Fibroblast of skin of back (primary cell): ENCODE measurements at regions not wholly inside any gene's neighbourhood (a gene's known extent, or its start where the extent isn't known, plus 50 kb on each side); places are given as distances from the start of the nearest gene placed in this dataset.

Experiments
- DNase-seq: peaks from one replicate; pipeline ENCODE4 v3.0.0-alpha.2; 2013

DNA sequence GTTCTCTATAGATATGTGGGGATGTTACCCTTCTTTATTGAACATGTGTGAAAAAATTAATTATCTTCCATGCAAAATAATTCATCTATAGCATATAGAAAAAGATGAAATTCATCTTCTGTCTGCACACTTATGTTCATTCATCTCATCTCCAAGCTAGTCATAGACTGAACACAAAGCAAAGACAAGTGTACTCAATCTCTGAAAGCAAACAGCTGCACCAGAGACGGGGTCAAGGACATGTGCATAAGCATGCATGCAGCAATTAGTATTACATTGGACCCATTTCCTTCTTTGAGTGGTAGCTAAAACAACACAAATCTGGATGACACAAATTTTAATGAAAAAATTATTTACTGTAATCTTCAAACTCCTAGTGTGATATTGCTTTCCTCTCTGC, 547.0 kb upstream of the COX7C start:
- no peak for DNase-seq

DNA sequence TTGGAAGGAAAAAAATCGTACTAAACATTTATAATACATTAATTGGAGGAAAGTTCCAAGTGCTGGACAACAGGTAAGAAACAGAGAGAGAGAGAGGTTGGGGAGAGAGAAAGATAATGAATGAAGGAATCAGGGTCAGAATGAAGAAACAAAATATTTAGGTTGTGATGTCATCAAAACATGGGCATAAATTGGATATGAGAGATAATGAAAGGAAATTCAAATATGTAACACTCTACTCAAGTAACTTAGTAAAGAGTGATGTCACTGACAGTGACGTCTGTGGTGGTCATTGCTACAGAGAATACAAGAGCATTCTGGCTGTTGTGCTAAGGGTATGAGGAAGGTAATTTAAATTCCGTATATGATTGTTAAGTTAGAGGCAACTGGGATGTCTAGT, 543.4 kb upstream of the COX7C start:
- DNase-seq: no peak

DNA sequence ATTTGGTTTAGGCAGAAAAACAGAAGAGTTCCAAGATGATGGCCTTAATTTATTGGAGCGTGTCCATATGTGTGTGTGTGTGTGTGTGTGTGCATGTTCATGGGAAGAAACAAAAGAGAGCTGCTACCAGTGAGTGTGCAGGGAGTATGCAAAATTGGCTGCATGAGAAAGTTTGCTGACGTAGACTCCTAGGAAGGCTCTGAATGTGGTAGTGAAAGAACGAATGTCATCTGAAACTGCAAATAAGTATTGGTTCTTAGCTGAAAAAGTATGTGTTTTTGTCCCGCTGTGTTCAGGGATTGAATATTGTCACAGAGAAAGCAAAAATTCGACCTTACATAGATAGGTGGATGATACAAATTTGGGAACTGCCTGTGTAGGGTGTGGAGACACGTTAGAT, 542.6 kb upstream of the COX7C start:
- DNase-seq: no peak

DNA sequence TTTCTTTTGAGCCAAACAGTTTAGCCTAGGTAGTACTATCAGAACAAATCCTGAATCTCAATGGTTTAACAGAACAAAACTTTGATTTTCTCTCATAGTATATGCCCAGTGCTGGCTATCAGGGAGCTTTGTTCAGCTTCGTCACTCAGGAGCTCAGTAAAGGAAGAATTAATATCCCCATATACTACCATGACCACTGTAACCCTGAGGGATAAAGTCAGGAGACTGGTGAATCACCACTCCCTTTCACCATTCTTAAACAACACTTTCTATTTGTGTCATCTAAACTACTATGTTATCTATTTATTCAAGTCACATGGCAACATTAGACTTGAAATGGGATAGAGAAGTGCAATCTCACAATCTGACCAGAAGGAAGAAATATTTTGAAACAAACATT, 522.6 kb upstream of the COX7C start:
- DNase-seq: no peak

DNA sequence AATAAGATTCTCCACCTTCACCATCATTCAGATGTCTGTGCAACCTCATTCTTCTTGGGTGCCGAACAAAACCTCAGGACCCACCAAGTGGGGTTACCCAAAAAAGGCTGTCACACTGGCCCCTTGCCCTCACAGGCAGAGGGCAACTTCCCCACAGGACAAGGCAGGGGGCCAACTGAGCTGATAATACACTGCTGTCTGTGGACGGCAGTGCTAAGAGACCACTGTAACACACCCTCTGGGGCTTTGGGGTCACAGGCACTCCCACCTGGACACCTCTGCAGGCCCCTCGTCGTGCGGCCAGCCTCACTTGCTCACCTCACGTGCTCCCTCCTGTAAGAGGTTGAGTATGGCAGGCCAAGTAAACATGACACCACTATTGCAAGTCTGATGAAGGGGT, 515.8 kb upstream of the COX7C start:
- no peak for DNase-seq

DNA sequence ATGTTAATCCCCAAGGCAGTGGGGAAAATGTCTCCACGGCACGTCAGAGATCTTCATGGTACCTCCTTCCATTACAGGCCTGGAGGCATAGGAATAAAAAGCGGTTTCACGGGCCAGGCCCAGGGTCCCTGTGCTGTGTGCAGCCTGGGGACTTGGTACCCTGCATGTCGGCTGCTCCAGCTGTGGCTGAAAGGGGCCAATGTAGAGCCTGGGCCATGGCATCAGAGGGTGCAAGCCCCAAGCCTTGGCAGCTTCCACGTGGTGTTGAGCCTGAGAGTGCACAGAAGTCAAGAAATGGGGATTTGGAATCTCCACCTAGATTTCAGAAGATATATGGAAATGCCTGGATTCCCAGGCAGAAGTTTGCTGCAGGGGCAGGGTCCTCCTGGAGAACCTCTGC, 508.9 kb upstream of the COX7C start:
- no peak for DNase-seq

DNA sequence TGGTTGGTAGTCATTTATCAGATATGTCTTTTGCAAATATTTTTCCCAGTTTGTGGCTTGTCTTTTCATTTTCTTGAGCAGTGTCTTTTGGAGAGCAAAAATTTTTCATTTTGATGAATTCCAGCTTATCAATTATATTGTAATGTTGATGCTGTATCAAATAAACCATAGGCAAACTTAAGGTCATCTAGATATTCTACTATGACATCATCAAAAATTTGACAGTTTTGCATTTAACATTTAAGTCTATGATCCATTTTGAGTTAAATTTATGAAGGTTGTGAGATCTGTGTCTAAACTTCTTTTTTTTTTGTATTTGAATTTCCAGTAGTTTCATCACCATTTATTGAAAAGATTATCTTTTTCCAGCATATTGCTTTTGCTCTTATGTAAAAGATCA, 505.5 kb upstream of the COX7C start:
- no peak for DNase-seq

DNA sequence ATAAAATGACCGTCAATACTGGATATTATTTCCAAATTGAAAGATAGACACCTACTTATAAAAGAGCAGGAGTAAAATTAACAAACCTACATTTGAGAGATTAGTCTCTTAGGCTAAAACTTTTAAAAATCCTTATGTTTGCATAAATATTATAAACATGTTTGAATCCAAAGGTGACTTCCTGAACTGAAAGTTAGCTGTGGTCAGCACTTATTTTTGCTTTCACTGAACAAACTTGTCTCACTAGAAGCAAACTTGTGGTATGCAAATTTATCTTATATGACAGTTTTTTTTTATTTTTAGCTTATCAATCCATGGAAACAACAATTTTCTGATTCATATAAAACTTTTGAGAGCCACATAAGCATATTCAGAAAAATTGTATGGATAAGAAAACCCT, 502.6 kb upstream of the COX7C start:
- no peak for DNase-seq

DNA sequence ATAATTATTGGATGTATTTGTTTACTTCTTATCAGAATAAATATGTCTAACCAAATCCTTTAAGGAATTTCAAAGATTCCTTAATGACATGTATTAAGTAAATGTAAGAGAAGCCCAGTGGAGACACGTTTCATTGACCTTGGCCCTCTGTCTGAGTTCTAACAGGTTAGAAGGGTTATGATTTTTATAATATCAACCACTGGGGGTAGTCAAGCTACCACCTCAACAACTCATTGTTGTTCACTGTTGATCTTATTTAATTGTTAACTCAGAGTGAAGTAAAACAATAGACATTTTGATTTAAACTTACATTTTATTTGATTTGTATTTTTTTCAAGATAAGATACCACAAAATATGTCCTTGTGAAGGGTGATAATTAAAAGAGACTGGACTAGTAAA, 499.2 kb upstream of the COX7C start:
- no peak for DNase-seq

DNA sequence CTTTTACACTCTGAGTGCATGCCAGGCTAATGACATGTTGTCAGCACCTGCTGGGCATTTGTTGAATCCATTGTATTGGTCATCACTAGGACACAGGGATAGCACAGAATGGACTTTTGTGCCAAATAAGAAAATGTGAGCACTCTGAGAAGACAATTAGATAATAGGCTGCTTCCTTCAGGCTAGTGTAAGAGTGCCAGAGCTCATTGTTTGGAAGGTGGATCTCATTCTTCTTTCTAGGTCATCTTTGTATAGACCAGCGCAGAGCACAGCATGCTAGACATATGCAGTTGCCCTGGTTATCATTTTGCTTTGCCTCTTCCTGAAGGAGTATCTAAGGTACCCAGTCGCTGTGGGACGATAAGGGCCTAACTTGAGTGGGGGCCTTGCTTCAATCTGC, 493.4 kb upstream of the COX7C start:
- no peak for DNase-seq

DNA sequence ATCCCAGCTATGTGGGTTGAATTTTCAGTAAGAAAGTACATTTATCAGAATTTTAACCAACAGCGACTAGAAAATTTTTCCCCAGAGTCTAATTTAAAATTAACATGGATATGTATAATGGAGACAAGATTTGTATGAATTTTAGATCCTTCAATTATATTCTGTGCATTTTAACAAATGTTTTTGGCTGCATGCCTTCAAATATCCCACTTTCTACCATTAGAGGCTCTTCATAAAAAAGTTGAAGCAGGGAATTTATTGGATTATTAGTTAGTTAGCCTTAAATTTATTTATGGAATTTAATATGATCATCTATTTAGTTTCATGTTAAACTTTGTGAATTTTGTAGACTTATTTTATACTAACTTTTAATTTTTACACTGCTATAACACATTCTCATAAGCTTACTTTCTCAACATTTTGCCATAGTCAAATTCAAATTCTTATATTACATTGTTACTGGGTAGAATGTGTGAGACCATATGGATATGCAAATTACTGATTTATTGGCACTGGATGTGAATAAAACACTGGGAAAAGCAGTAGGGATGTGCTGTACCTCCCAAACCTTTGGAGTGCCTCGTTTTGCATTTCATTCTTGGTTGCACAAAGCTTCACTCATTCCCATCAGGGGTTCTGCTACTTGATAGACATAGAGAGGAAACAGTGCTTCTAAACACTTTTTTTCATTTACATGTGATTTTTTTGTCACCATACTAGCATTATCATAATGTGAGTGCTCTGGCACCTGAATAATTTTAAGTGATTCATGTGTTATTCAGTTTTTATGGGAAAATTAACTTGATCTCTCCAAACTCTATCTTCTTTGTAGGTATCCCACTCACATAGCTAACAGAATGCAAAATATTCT, 491.8 kb upstream of the COX7C start:
- DNase-seq: no peak

DNA sequence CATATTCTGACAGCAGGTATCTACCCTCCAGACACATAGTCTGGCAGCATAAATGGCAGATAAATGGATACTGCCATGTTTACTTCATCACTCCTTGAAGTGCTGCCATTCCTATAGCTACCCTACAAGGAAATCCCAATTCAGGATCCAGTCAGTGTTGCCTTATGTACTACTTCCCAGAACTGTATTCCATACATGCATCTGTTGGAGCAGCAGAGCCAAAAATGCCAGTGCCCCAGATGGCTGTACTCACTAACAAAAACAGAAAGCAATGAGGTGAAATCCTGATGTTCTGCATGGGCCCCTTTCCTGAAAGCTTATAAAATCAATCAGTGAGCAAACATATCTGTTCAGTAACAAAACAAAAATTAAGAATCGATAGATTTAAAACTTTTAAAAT, 490.0 kb upstream of the COX7C start:
- no peak for DNase-seq

DNA sequence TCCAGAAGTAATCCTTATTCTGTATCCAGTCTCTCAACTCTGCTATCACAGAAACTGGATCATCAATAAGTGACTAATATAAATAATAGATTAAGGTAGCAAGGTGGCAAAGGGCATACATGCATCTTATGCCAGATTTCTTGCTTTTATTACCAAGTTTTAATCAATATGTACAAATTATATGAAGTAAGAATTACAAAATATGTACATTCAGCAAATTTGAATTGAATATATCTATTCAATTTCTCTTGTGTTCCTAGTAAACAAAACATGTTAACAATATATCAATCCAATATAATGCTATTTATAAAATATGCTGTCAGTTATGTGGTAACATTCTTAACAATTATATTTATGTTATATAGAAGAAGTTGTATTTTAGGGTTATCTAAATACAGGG, 488.7 kb upstream of the COX7C start:
- no peak for DNase-seq

DNA sequence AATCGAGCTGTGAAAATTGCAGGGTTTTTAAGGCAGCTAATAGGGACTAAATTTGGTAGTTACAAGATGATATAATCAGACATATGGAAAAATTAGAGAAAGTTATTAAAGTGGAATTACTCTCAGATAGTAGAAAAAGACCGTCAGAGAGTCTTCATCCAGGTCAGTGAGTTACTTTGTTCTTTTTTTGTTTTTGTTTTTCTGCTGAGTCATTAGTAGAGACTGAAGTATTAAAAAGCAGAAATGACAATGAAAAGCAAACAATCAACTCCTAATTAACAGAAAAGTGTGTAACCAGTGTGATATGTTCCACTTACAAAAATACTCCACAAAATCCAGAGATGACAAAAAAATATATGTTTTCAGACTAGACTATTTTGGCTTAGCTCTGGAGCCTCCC, 480.4 kb upstream of the COX7C start:
- no peak for DNase-seq

DNA sequence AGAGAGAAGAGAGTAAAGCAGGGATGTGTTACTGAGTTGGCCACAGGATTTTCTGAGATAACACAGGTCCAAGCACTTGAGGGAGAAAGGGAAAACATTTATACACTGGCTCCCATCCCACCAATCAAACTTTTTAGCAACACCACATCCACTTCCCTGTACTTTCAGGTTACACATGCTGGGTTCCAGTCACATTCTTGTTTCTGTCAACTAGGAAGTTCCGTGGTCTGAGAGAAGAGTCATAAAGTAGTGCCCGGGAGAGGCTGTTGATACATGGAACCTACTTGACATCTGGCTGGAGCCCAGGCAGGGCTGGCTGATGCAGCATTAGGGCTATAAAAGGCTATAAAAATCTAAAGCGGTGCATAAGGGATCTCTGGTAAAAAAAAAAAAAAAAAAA, 473.9 kb upstream of the COX7C start:
- DNase-seq: no peak

DNA sequence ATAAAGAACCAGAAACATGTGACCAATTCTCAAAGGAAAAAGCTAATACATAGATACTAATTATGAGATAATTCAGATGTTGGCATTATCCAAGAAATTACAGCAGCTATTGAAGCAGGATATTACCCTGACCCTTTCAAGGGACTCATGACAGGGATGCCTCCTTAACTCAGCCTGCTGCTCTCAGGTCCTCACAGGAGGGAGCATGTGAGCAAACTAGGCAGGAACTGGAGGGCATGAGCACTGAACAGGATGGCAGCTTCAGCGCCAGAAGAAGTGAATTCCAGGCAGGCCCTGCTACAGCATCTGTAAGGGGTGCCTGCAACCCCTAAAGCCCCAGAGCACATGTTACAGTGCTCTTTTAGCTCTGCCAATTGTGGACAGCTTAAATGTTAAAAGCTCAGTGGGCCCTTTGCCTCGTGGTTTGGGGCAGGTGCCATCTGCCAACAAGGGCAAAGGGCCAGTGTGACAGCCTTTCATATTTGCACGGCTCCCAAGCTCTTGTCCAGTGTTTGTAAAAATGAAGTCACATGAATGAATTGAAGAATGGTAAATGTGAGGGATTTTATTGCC, 464.7 kb upstream of the COX7C start:
- no peak for DNase-seq

DNA sequence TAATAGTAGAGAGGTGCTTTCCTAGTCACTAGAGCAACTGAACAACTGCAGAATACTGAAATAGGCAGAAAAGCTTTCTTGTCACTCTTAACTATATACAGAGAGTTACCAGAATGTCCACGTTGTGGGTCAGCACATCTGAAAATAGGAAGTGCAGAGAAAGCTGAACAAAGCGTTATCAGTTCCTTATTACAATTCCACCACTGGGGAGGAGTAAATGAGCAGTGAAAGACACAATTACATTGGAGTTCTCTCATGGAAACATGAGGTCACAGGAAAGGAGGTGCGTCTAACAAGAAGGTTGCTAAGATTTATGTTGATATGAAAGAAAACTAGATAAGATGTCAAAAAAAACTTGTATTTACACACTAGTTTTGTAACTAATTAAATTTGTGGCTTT, 461.9 kb upstream of the COX7C start:
- DNase-seq: no peak

DNA sequence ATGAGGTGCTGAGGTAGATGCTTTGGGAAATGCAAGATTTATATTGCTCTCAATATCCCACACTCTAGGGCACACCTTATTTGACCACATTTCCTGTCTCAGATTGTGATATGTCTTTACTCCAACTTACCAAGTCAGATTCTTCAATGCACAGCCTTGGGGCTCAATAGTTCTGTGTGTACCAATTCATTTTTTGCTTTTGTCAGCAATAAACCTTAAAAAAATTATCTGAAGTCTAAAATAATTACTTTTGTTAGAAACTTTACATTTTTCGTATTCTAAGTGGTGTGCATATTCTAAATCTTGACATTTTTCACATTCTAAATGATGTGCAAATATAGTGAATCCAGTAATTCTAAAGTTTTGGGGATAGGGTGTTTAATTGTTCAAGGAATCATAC, 447.5 kb upstream of the COX7C start:
- DNase-seq: no peak

DNA sequence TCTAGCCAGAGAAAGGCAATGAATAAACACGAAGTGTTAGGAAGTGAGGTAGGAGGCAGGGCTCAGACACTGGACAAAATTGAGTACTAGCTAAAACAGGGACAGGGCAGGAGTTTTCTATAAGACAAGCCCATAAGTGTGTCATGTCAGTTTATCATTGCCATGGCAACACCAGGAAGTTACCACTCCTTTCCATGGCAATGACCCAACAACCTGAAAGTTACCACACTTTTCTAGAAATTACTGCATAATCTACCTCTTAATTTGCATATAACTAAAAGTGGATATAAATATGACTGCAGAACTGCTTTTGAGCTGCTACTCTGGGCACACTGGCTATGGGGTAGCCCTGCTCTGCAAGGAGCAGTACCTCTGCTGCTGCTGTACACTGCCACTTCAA, 442.5 kb upstream of the COX7C start:
- no peak for DNase-seq

DNA sequence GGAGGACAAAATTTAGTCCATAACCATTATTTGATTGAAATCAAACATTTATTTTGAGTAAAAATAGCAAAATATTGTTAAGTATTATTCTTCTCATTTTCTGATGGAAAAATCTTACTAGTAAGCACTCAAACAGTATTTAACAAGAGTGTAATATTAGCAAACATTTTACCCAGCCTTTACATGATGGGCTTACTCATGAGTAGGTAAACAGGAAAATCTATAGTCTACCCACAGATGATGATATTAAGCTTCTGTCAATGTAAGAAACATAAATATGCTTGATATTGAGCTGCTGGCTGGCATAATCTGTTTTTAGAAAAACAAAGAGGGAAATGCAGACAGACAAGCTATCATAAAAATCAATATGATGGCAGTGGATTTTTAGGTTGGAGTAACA, 418.5 kb upstream of the COX7C start:
- no peak for DNase-seq

DNA sequence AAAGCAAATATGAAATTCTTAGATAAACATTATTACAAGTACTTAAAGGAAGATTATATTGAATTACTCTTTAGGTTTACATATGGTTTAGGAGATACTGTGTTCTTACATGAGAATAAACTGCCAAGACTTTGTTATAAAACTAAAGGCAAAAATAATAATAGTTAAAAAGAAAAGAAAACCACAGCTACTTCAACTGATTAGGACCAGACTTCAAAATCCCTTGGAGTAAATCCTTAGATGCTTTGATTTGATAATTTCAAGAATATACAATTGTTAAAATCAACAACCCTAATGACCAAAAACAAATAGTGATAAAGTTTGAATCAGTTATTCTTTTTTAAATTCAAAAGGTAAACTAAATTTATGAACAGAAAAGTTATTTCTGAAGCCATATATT, 389.6 kb upstream of the COX7C start:
- DNase-seq: no peak

DNA sequence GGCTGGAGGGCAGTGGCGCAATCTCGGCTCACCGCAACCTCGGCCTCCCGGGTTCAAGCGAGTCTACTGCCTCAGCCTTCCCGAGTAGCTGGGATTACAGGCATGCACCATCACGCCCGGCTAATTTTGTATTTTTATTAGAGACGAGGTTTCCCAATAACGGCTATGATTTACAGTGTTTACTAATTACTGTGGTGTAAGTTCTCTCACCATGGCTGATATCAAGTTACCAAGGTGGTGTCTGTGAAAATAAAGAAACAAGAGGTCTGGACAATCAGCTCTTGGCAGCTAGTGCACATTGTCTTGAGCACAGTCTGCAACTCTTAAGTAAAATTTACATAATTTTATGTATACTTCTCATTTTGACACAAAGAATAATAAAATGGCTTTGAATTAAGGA, 385.5 kb upstream of the COX7C start:
- no peak for DNase-seq

DNA sequence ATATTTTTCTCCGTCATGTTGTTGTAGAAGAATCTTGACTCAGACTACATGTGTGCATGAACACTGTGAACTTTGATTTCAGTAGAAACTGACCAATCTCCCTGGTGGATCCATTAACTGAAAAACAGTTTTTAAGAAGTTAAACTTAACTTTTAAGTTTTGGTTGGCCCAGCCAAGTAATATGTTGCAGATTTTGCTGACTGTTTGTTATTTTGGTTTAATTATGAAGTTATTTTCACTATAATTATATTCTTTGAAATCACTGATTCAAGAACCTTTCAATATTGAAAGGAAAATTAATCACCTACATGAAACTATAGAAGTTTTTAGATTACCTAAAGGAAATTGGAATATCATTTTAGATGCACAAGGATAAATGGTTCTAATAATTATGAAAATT, 373.6 kb upstream of the COX7C start:
- DNase-seq: no peak

DNA sequence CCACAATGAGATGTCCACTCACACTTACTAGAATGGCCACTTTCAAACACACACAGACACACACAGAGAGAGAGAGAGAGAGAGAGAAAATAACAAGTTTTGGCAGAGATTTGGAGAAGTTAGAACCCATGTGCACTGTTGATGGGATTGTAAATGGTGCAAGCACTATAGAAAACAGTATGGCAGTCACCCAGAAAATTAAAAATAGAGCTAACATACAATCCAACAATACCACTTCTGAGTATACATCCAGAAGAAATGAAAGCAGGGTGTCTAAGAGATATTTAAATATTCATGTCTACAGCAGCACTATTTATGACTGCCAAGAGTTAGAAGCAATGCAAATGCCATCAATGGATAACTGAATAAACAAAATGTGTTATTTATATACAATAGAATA, 359.9 kb upstream of the COX7C start:
- DNase-seq: no peak
